CD4-positive, alpha-beta T cell treated with Interleukin-6 at 100 ng/mL for 8 hours (primary cell): ENCODE measurements at regions not wholly inside any gene's neighbourhood (a gene's known extent, or its start where the extent isn't known, plus 50 kb on each side); places are given as distances from the start of the nearest gene placed in this dataset.
"Not testable (repeated sequence)": the region's sequence is repeated elsewhere in the genome, so short reads cannot be mapped to it uniquely, and the experiment has no call there.

Experiments
- DNase-seq: peaks from one replicate; pipeline ENCODE4 v3.0.0-alpha.2; 2020; ENCODE audit warnings: mixed read lengths, low spot score

GRCh38 chr1:31510853-31511789 is 65.2 kb upstream of the TINAGL1 start:
- no peak for DNase-seq

- DNase-seq, result no peak
These were observed 64.3 kb upstream of the TINAGL1 start for GRCh38 chr1:31511848-31512615.

GRCh38 chr1:31514117-31514516 is 62.2 kb upstream of the TINAGL1 start:
- no peak for DNase-seq

- no peak for DNase-seq
These were observed 61.1 kb upstream of the TINAGL1 start for GRCh38 chr1:31515056-31515775.

GRCh38 chr1:31515936-31516335 is 60.4 kb upstream of the TINAGL1 start:
- DNase-seq, result no peak

- no peak for DNase-seq
These were observed 59.0 kb upstream of the TINAGL1 start for GRCh38 chr1:31517301-31517700.

GRCh38 chr1:31517986-31518385 is 58.3 kb upstream of the TINAGL1 start:
- not testable (repeated sequence) for DNase-seq

GRCh38 chr1:31521761-31522555 is 54.4 kb upstream of the TINAGL1 start:
- no peak for DNase-seq

- DNase-seq, result no peak
These were observed 53.8 kb upstream of the TINAGL1 start for GRCh38 chr1:31522556-31522845.

GRCh38 chr1:31523012-31523411 is 53.3 kb upstream of the TINAGL1 start:
- no peak for DNase-seq

- DNase-seq, result no peak
These were observed 52.5 kb upstream of the TINAGL1 start for GRCh38 chr1:31523769-31524168.

GRCh38 chr1:31524186-31524901 is 52.0 kb upstream of the TINAGL1 start:
- DNase-seq, result no peak
